ENCODE measurements at regions not wholly inside any gene's neighbourhood (a gene's known extent, or its start where the extent isn't known, plus 50 kb on each side); places are given as distances from the start of the nearest gene placed in this dataset.

- no peak for DNase-seq (ENCODE audit: low spot score)
Measured at GRCh38 chr6:165819394-165819793, 156.4 kb upstream of the PDE10A start.

GRCh38 chr6:165818200-165818599 lies 155.2 kb upstream of the PDE10A start:
- DNase-seq (ENCODE audit: low spot score): no peak

GRCh38 chr6:165817771-165818170 lies 154.7 kb upstream of the PDE10A start:
- no peak for DNase-seq (ENCODE audit: low spot score)

GRCh38 chr6:165817148-165817547 lies 154.1 kb upstream of the PDE10A start:
- DNase-seq (ENCODE audit: low spot score): no peak

- DNase-seq (ENCODE audit: low spot score): no peak
Measured at GRCh38 chr6:165814679-165815078, 151.6 kb upstream of the PDE10A start.

GRCh38 chr6:165811512-165811911 lies 148.5 kb upstream of the PDE10A start:
- no peak for DNase-seq (ENCODE audit: low spot score)

GRCh38 chr6:165808021-165808420 lies 145.0 kb upstream of the PDE10A start:
- DNase-seq (ENCODE audit: low spot score): no peak

- DNase-seq (ENCODE audit: low spot score): no peak
Measured at GRCh38 chr6:165807249-165807960, 144.4 kb upstream of the PDE10A start.

GRCh38 chr6:165806126-165806810 lies 143.2 kb upstream of the PDE10A start:
- no peak for DNase-seq (ENCODE audit: low spot score)

- DNase-seq (ENCODE audit: low spot score): no peak
Measured at GRCh38 chr6:165805636-165806035, 142.6 kb upstream of the PDE10A start.

GRCh38 chr6:165805067-165805555 lies 142.1 kb upstream of the PDE10A start:
- DNase-seq (ENCODE audit: low spot score): no peak

GRCh38 chr6:165804331-165805066 lies 141.5 kb upstream of the PDE10A start:
- DNase-seq (ENCODE audit: low spot score): no peak

- no peak for DNase-seq (ENCODE audit: low spot score)
Measured at GRCh38 chr6:165800337-165800736, 137.3 kb upstream of the PDE10A start.

GRCh38 chr6:165799391-165800153 lies 136.5 kb upstream of the PDE10A start:
- DNase-seq (ENCODE audit: low spot score): no peak

- no peak for DNase-seq (ENCODE audit: low spot score)
Measured at GRCh38 chr6:165798991-165799390, 135.9 kb upstream of the PDE10A start.

GRCh38 chr6:165794179-165794601 lies 131.1 kb upstream of the PDE10A start:
- no peak for DNase-seq (ENCODE audit: low spot score)

- DNase-seq (ENCODE audit: low spot score): no peak
Measured at GRCh38 chr6:165793287-165793825, 130.3 kb upstream of the PDE10A start.

- no peak for DNase-seq (ENCODE audit: low spot score)
Measured at GRCh38 chr6:165791876-165792437, 128.9 kb upstream of the PDE10A start.

- DNase-seq (ENCODE audit: low spot score): no peak
Measured at GRCh38 chr6:165791306-165791705, 128.3 kb upstream of the PDE10A start.

GRCh38 chr6:165782812-165783211 lies 119.8 kb upstream of the PDE10A start:
- DNase-seq (ENCODE audit: low spot score): no peak

GRCh38 chr6:165782134-165782533 lies 119.1 kb upstream of the PDE10A start:
- no peak for DNase-seq (ENCODE audit: low spot score)

All from hematopoietic multipotent progenitor cell treated with erythropoietin and hydrocortisone succinate and interleukin-3 and kit ligand, for 17 days (in vitro differentiated cells).